Tibial nerve (tissue), 4 donors: ENCODE measurements at regions not wholly inside any gene's neighbourhood (a gene's known extent, or its start where the extent isn't known, plus 50 kb on each side); places are given as distances from the start of the nearest gene placed in this dataset.
A peak's percentile ranks its signal among the peaks of the same experiment; 100 is the strongest.

Experiments used
- CTCF ChIP-seq, 5 experiments: fragments of 200-600 bp in 3 of 5; fragments of 450-650 bp in 2 of 5; sonication (generic) in 3 of 5; IDR thresholded peaks; one replicate each; pipeline ENCODE4 v1.5.1; 2016 to 2019; ENCODE audit warnings: antibody characterized with exemption in 5 of 5, mild to moderate bottlenecking in 3 of 5, moderate library complexity in 2 of 5
- EP300 ChIP-seq, 2 donors: sonication (generic); formaldehyde crosslinking; IDR thresholded peaks; one replicate each; pipeline ENCODE4 v1.6.1; 2017; ENCODE audit warnings: antibody characterized with exemption in 2 of 2, mild to moderate bottlenecking in 1 of 2

- TF ChIP-seq CTCF (IDR thresholded peaks at IDR 0.05) (no peak), EP300 (IDR thresholded peaks at IDR 0.05) (peak in 1 of 2 donors; percentile 31)
These were observed 123.4 kb downstream of the SEC61B start for GRCh38 chr9:99345451-99345850.
